Transverse colon (tissue), 4 donors: ENCODE measurements at regions not wholly inside any gene's neighbourhood (a gene's known extent, or its start where the extent isn't known, plus 50 kb on each side); places are given as distances from the start of the nearest gene placed in this dataset.

ENCODE experiments used
- POLR2A ChIP-seq: fragments of 450-650 bp; IDR thresholded peaks from one replicate; pipeline ENCODE4 v1.6.1; 2016; ENCODE audit warnings: antibody characterized with exemption, mild to moderate bottlenecking, moderate library complexity
- POLR2AphosphoS5 ChIP-seq, 3 donors: sonication (generic); formaldehyde crosslinking; IDR thresholded peaks; one replicate each; pipeline ENCODE4 v1.6.1; 2016; ENCODE audit warnings: antibody characterized with exemption in 3 of 3
- TF ChIP-seq, protein P1 (sequence below), 5 experiments: fragments of 200-600 bp in 3 of 5; fragments of 450-650 bp in 2 of 5; sonication (generic) in 3 of 5; IDR thresholded peaks; 1 replicate in 2 of 5; 2 replicates in 3 of 5; pipeline ENCODE4 v1.5.1; 2016 to 2017; ENCODE audit warnings: antibody characterized with exemption in 5 of 5, inconsistent platforms in 3 of 5, mild to moderate bottlenecking in 2 of 5, moderate library complexity in 1 of 5

DNA sequence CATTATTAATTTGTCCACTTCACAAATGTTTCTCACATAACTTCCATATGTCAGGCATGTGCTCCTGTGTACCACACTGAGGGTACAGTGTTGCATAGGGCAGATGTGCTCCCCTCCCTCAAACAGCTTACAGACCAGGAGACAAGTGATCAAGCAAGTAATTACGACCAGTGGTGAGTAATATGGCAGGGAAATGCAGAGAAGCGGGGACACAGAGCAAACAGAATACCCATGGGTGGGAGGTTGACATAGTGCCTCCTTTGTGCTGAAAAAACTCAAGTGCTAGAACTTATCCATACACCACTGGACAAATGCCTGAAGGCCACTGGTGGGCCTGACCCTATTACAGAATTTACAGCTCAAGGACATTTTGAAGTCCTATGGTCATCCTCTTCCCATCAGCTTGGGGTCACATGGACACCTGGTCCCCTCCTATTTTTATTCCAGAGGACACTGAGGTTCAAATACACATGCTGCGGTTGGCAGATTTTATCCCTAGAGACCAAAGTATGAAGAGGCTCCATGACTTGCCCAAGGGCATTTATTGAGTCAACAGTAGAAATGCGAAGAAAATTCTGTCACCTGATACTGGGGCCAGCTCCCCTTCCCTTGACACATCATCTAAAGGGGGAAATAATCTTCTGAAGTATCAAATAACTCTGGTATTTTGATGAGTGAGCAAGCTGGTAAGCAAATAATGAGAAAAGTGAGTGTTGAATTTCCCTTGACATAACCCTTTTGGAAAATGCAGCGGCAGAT is 116.6 kb downstream of the QRSL1 start:
- TF ChIP-seq, protein P1, sequence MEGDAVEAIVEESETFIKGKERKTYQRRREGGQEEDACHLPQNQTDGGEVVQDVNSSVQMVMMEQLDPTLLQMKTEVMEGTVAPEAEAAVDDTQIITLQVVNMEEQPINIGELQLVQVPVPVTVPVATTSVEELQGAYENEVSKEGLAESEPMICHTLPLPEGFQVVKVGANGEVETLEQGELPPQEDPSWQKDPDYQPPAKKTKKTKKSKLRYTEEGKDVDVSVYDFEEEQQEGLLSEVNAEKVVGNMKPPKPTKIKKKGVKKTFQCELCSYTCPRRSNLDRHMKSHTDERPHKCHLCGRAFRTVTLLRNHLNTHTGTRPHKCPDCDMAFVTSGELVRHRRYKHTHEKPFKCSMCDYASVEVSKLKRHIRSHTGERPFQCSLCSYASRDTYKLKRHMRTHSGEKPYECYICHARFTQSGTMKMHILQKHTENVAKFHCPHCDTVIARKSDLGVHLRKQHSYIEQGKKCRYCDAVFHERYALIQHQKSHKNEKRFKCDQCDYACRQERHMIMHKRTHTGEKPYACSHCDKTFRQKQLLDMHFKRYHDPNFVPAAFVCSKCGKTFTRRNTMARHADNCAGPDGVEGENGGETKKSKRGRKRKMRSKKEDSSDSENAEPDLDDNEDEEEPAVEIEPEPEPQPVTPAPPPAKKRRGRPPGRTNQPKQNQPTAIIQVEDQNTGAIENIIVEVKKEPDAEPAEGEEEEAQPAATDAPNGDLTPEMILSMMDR (IDR thresholded peaks at IDR 0.05) = no peak
- TF ChIP-seq POLR2AphosphoS5 (IDR thresholded peaks at IDR 0.05) (no peak), POLR2A (no peak)
